NCI-H1048 (cell line): ENCODE measurements at regions not wholly inside any gene's neighbourhood (a gene's known extent, or its start where the extent isn't known, plus 50 kb on each side); places are given as distances from the start of the nearest gene placed in this dataset.

Experiments
- DNase-seq: peaks from one replicate; lab custom pipeline; 2025; lab: John Stamatoyannopoulos, UW

GRCh38 chr13:63005625-63006024 is 1590.0 kb upstream of the PCDH20 start:
- DNase-seq, result no peak

- no peak for DNase-seq
Observed at GRCh38 chr13:62997696-62998095, 1582.0 kb upstream of the PCDH20 start.

- no peak for DNase-seq
Observed at GRCh38 chr13:62997038-62997599, 1581.5 kb upstream of the PCDH20 start.

GRCh38 chr13:62973804-62974203 is 1558.2 kb upstream of the PCDH20 start:
- no peak for DNase-seq

- DNase-seq, result no peak
Observed at GRCh38 chr13:62964522-62964921, 1548.9 kb upstream of the PCDH20 start.

GRCh38 chr13:62960723-62961122 is 1545.1 kb upstream of the PCDH20 start:
- DNase-seq, result no peak

GRCh38 chr13:62933809-62934208 is 1518.2 kb upstream of the PCDH20 start:
- no peak for DNase-seq

GRCh38 chr13:62932256-62932883 is 1516.7 kb upstream of the PCDH20 start:
- DNase-seq, result no peak

GRCh38 chr13:62931853-62932252 is 1516.2 kb upstream of the PCDH20 start:
- DNase-seq, result no peak

GRCh38 chr13:62924395-62924794 is 1508.7 kb upstream of the PCDH20 start:
- no peak for DNase-seq

- DNase-seq, result no peak
Observed at GRCh38 chr13:62920159-62920558, 1504.5 kb upstream of the PCDH20 start.

GRCh38 chr13:62919491-62919890 is 1503.8 kb upstream of the PCDH20 start:
- no peak for DNase-seq

GRCh38 chr13:62910541-62911060 is 1495.0 kb upstream of the PCDH20 start:
- no peak for DNase-seq

GRCh38 chr13:62908321-62908720 is 1492.7 kb upstream of the PCDH20 start:
- DNase-seq, result no peak

- no peak for DNase-seq
Observed at GRCh38 chr13:62906896-62907295, 1491.2 kb upstream of the PCDH20 start.

- no peak for DNase-seq
Observed at GRCh38 chr13:62906469-62906868, 1490.8 kb upstream of the PCDH20 start.

GRCh38 chr13:62887046-62887445 is 1471.4 kb upstream of the PCDH20 start:
- no peak for DNase-seq

GRCh38 chr13:62879071-62879470 is 1463.4 kb upstream of the PCDH20 start:
- no peak for DNase-seq

GRCh38 chr13:62875118-62875640 is 1459.5 kb upstream of the PCDH20 start:
- no peak for DNase-seq

GRCh38 chr13:62850331-62850730 is 1434.7 kb upstream of the PCDH20 start:
- no peak for DNase-seq

GRCh38 chr13:62847520-62847919 is 1431.9 kb upstream of the PCDH20 start:
- DNase-seq, result no peak

GRCh38 chr13:62846302-62846701 is 1430.7 kb upstream of the PCDH20 start:
- DNase-seq, result no peak

GRCh38 chr13:62839338-62839737 is 1423.7 kb upstream of the PCDH20 start:
- DNase-seq, result no peak

- DNase-seq, result no peak
Observed at GRCh38 chr13:62838929-62839328, 1423.3 kb upstream of the PCDH20 start.
